Spleen (tissue), 11 donors: ENCODE measurements at regions not wholly inside any gene's neighbourhood (a gene's known extent, or its start where the extent isn't known, plus 50 kb on each side); places are given as distances from the start of the nearest gene placed in this dataset.
"Not testable (repeated sequence)": the region's sequence is repeated elsewhere in the genome, so short reads cannot be mapped to it uniquely, and the experiment has no call there.

Source experiments
- DNase-seq: peaks from one replicate; pipeline ENCODE4 v3.0.0-alpha.2; 2020
- H3K27ac ChIP-seq, 8 donors: fragments of 200-600 bp; sonication (generic) in 7 of 8; 1 replicate in 4 of 8; 2 replicates in 4 of 8; pipeline versions ENCODE4 v1.5.0 to v1.8.0; 2016 to 2021; ENCODE audit warnings: inconsistent platforms in 4 of 8, mild to moderate bottlenecking in 4 of 8, moderate library complexity in 1 of 8
- H3K27me3 ChIP-seq, 7 donors: fragments of 200-600 bp; sonication (generic) in 6 of 7; replicated peaks in 1 of 7; 1 replicate in 4 of 7; 2 replicates in 3 of 7; pipeline versions ENCODE4 v1.5.0 to v1.8.0; 2016 to 2021; ENCODE audit warnings: inconsistent platforms in 3 of 7, mild to moderate bottlenecking in 1 of 7
- H3K36me3 ChIP-seq, 6 donors: fragments of 200-600 bp; sonication (generic) in 5 of 6; 1 replicate in 4 of 6; 2 replicates in 2 of 6; pipeline versions ENCODE4 v1.5.0 to v1.8.0; 2016 to 2021; ENCODE audit warnings: inconsistent platforms in 2 of 6
- H3K4me1 ChIP-seq, 6 donors: fragments of 200-600 bp; sonication (generic) in 5 of 6; 1 replicate in 3 of 6; 2 replicates in 3 of 6; pipeline versions ENCODE4 v1.5.0 to v1.8.0; 2016 to 2021; ENCODE audit warnings: inconsistent platforms in 3 of 6
- H3K4me3 ChIP-seq, 8 donors: fragments of 200-600 bp; sonication (generic) in 7 of 8; 1 replicate in 4 of 8; 2 replicates in 4 of 8; pipeline versions ENCODE4 v1.5.0 to v1.8.0; 2016 to 2021; ENCODE audit warnings: inconsistent platforms in 4 of 8, mild to moderate bottlenecking in 4 of 8, moderate library complexity in 2 of 8
- H3K9me3 ChIP-seq, 8 donors: fragments of 200-600 bp; sonication (generic) in 7 of 8; 1 replicate in 4 of 8; 2 replicates in 4 of 8; pipeline versions ENCODE4 v1.5.0 to v1.8.0; 2016 to 2021; ENCODE audit warnings: inconsistent platforms in 4 of 8
- POLR2A ChIP-seq, 3 donors: fragments of 450-650 bp; IDR thresholded peaks; one replicate each; pipeline ENCODE4 v1.5.1; 2017; ENCODE audit warnings: antibody characterized with exemption in 3 of 3, mild to moderate bottlenecking in 1 of 3
- POLR2AphosphoS5 ChIP-seq, 3 donors: sonication (generic); formaldehyde crosslinking; IDR thresholded peaks; one replicate each; pipeline ENCODE4 v1.5.1; 2017; ENCODE audit warnings: antibody characterized with exemption in 3 of 3
- whole genome bisulfite sequencing, 5 donors: extraction: QIAGEN DNeasy Blood & Tissue Kit in 3 of 5; methylation state at CpG; one replicate each; pipeline versions ENCODE4 v1.1.5 to v1.1.7; 2013 to 2018; 5-methylcytosine and 5-hydroxymethylcytosine counted together
- intact Hi-C: fragments of 100-400 bp; cut with DNase I; formaldehyde crosslinking; loops from one replicate; pipeline ENCODE4 v1.15.0; 2023; ENCODE audit warnings: low total_unique reads
- TF ChIP-seq, protein P1 (sequence below), 11 experiments: fragments of 200-600 bp in 7 of 11; fragments of 450-650 bp in 4 of 11; sonication (generic) in 4 of 11; IDR thresholded peaks in 8 of 11; conservative IDR thresholded peaks in 3 of 11; 1 replicate in 7 of 11; 2 replicates in 4 of 11; pipeline versions ENCODE4 v1.4.0 to v1.8.0; 2016 to 2021; ENCODE audit warnings: antibody characterized with exemption in 11 of 11, inconsistent platforms in 4 of 11, mild to moderate bottlenecking in 1 of 11
- donor health status: healthy with polysubstance abuse.
- donor health status: DM: no; HTN: no; CAD: no; lungs with moderate emphysema.
- donor health status: DM: no; HTN: no; CAD: no.
- donor health status: Bipolar disorder and iron deficiency.
- donor health status: healthy.
- donor health status: DM: no; HTN: no; CAD: no.
- donor health status: DM: yes; HTN: yes; CAD: no.

DNA sequence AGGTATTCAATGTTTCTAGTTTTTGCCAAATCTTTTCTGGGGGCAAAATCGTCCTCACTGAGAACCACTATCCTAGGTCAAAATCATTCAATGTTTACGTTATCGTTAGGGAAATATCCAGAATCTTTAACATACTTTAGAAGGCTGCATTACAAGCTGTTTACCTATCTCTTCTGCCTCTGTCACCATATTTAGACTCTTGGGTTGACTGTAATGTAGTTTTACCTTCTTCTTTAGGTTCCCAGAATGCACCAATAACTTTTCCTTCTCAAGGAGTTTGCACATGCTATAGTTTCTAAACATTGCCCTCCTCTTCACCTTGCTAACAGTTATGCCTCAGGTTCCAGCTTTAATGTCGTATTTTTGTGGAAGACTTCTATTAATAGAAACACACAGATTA lies 1185.5 kb upstream of the ADGRB3 start:
- intact Hi-C loops, result no loop called here
- no peak for DNase-seq
- no peaks in the 10 kb centered on the region for H3K36me3 ChIP-seq
- TF ChIP-seq POLR2AphosphoS5 (IDR thresholded peaks at IDR 0.05), result no peak
- no peak overlapping the region for H3K4me3 ChIP-seq
- no peak overlapping the region for H3K27ac ChIP-seq
- 74 to 90% (median 78%) methylated on average over 4 of the region's 4 CpGs for WGBS, 5 donors
- no peaks in the 10 kb centered on the region for H3K27me3 ChIP-seq
- H3K4me1 ChIP-seq, result no peaks in the 10 kb centered on the region
- H3K9me3 ChIP-seq, result peaks cover 0 to 5% (median 0%) of the 10 kb centered on the region in 8 donors

DNA sequence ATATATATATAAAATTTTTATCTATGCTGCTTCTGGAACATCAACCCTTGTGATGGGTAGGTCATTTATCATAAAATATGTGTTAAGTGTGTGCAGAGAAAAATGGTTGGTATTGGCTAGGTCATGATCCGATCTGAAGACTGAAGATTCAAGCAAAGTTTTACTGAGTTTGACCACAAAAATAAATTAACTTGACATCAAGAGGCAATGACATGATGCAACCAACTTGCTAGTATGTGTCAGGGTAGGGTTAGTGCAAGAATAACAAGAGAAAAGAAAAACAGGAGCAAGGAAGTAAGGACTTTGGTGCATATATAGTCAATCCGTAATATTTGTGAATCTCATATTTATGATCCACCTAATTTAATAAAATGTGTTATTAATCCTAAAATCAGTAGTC lies 1202.0 kb upstream of the ADGRB3 start:
- H3K36me3 ChIP-seq, result no peaks in the 10 kb centered on the region
- H3K4me3 ChIP-seq, result no peak overlapping the region
- WGBS, 5 donors, result 55 to 85% (median 83%) methylated on average over 2 of the region's 2 CpGs
- DNase-seq, result no peak
- H3K27me3 ChIP-seq, result no peaks in the 10 kb centered on the region
- H3K9me3 ChIP-seq, result peaks cover 0 to 3% (median 0%) of the 10 kb centered on the region in 8 donors
- H3K4me1 ChIP-seq, result no peaks in the 10 kb centered on the region
- no peak overlapping the region for H3K27ac ChIP-seq
- TF ChIP-seq POLR2AphosphoS5 (IDR thresholded peaks at IDR 0.05) (no peak), POLR2A (IDR thresholded peaks at IDR 0.05) (no peak)
- TF ChIP-seq, protein P1, sequence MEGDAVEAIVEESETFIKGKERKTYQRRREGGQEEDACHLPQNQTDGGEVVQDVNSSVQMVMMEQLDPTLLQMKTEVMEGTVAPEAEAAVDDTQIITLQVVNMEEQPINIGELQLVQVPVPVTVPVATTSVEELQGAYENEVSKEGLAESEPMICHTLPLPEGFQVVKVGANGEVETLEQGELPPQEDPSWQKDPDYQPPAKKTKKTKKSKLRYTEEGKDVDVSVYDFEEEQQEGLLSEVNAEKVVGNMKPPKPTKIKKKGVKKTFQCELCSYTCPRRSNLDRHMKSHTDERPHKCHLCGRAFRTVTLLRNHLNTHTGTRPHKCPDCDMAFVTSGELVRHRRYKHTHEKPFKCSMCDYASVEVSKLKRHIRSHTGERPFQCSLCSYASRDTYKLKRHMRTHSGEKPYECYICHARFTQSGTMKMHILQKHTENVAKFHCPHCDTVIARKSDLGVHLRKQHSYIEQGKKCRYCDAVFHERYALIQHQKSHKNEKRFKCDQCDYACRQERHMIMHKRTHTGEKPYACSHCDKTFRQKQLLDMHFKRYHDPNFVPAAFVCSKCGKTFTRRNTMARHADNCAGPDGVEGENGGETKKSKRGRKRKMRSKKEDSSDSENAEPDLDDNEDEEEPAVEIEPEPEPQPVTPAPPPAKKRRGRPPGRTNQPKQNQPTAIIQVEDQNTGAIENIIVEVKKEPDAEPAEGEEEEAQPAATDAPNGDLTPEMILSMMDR (IDR thresholded peaks at IDR 0.05 in 8 of 11, conservative IDR thresholded peaks at IDR 0.05 in 3 of 11), result no peak
- intact Hi-C loops, result no loop called here

DNA sequence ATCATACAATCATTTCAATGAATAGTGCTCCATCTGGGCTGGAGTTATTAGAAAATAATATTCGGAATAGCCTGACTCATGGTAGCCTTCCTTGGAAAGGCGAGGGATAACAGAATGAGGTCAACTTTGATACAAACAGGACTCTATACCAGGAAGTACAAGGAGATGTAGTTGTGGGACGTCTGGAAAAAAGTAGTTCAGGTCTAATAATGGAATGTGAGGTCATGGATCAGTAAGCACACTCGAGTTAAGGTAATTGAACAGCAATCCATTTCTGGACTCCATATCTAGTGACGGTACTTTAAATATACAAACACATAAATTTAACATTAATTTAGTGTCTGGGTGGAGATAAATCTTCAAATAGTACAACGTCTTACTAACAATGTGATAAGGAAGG lies 1204.0 kb upstream of the ADGRB3 start:
- Histone ChIP-seq H3K4me3 (no peak overlapping the region), H3K9me3 (peaks cover 0 to 21% (median 2%) of the 10 kb centered on the region in 8 donors), H3K27me3 (no peaks in the 10 kb centered on the region), H3K4me1 (no peaks in the 10 kb centered on the region), H3K36me3 (no peaks in the 10 kb centered on the region), H3K27ac (no peak overlapping the region)
- WGBS, 5 donors, result 42 to 63% (median 54%) methylated on average over 6 of the region's 6 CpGs
- TF ChIP-seq POLR2A (IDR thresholded peaks at IDR 0.05), result no peak
- TF ChIP-seq POLR2AphosphoS5 (IDR thresholded peaks at IDR 0.05), result no peak
- TF ChIP-seq, protein P1 (IDR thresholded peaks at IDR 0.05 in 8 of 11, conservative IDR thresholded peaks at IDR 0.05 in 3 of 11), result no peak
- no peak for DNase-seq
- intact Hi-C loops, result no loop called here

DNA sequence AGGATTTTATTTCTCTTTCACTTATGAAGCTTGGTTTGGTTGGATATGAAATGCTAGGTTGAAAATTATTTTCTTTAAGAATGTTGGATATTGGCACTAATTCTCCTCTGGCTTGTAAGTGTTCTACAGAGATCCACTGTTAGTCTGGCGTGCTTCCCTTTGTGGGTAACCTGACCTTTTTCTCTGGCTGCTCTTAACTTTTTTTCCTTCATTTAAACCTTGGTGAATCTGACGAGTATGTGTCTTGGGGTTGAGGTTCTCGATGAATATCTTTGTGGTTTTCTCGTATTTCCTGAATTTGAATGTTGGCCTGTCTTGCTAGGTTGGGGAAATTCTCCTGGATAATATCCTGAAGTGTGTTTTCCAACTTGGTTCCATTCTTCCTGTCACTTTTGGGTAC lies 1208.4 kb upstream of the ADGRB3 start:
- 72 to 93% (median 74%) methylated on average over 4 of the region's 4 CpGs for WGBS, 5 donors
- H3K27ac ChIP-seq, H3K4me3 ChIP-seq, DNase-seq, H3K36me3 ChIP-seq, intact Hi-C loops, H3K27me3 ChIP-seq, H3K4me1 ChIP-seq: not testable (repeated sequence)
- H3K9me3 ChIP-seq, result peaks cover 0 to 46% (median 7%) of the 10 kb centered on the region in 8 donors

DNA sequence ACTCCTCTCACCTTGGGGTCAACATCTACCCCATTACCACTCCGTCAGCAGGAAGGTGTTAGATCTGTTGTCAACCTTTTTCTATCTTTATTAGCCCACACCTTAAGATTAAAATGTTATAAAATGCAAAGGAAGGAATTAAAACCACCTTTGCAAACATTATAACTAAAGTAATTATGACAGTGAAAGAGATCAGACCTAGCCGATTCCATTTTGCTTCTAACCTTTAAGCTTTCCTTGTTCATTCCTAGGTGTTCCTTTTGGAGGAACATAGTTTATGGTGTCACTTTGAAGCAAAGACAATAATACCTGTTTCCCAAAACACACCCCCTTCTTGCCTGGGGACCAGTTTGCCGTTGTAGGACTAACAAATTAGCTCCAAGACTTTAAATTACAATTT lies 1223.0 kb upstream of the ADGRB3 start:
- no peaks in the 10 kb centered on the region for H3K27me3 ChIP-seq
- H3K36me3 ChIP-seq, result no peaks in the 10 kb centered on the region
- DNase-seq, result no peak
- TF ChIP-seq POLR2A (IDR thresholded peaks at IDR 0.05) (no peak), POLR2AphosphoS5 (IDR thresholded peaks at IDR 0.05) (no peak)
- TF ChIP-seq, protein P1 (IDR thresholded peaks at IDR 0.05 in 8 of 11, conservative IDR thresholded peaks at IDR 0.05 in 3 of 11), result no peak
- no peak overlapping the region for H3K4me3 ChIP-seq
- 69 to 88% (median 69%) methylated on average over 3 of the region's 3 CpGs for WGBS, 5 donors
- H3K9me3 ChIP-seq, result peaks cover 0 to 5% (median 0%) of the 10 kb centered on the region in 8 donors
- H3K4me1 ChIP-seq, result no peaks in the 10 kb centered on the region
- intact Hi-C loops, result no loop called here
- H3K27ac ChIP-seq, result no peak overlapping the region
